Panc1 (cell line): ENCODE measurements at regions not wholly inside any gene's neighbourhood (a gene's known extent, or its start where the extent isn't known, plus 50 kb on each side); places are given as distances from the start of the nearest gene placed in this dataset.

Experiments used
- POLR2AphosphoS5 ChIP-seq: IDR thresholded peaks from 2 replicates; pipeline ENCODE4 v1.6.1; 2012; ENCODE audit warnings: mild to moderate bottlenecking, low read depth, low read length, moderate library complexity
- TF ChIP-seq, protein P1 (sequence below): fragments of 450-650 bp; IDR thresholded peaks from 2 replicates; pipeline ENCODE4 v1.5.1; 2017; ENCODE audit warnings: mild to moderate bottlenecking
- TF ChIP-seq, protein P2 (sequence below), 2 experiments: IDR thresholded peaks; 2 replicates each; pipeline ENCODE4 v1.6.1; 2011 to 2012; ENCODE audit warnings: low read depth in 2 of 2, control low read depth in 1 of 2, low read length in 1 of 2, mild to moderate bottlenecking in 1 of 2, moderate library complexity in 1 of 2; ENCODE audit not compliant: insufficient read depth in 1 of 2

GRCh38 chr18:64749884-64750283 is 601.0 kb upstream of the LINC00305 start:
- TF ChIP-seq POLR2AphosphoS5: no peak
- TF ChIP-seq, protein P1, sequence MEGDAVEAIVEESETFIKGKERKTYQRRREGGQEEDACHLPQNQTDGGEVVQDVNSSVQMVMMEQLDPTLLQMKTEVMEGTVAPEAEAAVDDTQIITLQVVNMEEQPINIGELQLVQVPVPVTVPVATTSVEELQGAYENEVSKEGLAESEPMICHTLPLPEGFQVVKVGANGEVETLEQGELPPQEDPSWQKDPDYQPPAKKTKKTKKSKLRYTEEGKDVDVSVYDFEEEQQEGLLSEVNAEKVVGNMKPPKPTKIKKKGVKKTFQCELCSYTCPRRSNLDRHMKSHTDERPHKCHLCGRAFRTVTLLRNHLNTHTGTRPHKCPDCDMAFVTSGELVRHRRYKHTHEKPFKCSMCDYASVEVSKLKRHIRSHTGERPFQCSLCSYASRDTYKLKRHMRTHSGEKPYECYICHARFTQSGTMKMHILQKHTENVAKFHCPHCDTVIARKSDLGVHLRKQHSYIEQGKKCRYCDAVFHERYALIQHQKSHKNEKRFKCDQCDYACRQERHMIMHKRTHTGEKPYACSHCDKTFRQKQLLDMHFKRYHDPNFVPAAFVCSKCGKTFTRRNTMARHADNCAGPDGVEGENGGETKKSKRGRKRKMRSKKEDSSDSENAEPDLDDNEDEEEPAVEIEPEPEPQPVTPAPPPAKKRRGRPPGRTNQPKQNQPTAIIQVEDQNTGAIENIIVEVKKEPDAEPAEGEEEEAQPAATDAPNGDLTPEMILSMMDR: no peak
- TF ChIP-seq, protein P2, sequence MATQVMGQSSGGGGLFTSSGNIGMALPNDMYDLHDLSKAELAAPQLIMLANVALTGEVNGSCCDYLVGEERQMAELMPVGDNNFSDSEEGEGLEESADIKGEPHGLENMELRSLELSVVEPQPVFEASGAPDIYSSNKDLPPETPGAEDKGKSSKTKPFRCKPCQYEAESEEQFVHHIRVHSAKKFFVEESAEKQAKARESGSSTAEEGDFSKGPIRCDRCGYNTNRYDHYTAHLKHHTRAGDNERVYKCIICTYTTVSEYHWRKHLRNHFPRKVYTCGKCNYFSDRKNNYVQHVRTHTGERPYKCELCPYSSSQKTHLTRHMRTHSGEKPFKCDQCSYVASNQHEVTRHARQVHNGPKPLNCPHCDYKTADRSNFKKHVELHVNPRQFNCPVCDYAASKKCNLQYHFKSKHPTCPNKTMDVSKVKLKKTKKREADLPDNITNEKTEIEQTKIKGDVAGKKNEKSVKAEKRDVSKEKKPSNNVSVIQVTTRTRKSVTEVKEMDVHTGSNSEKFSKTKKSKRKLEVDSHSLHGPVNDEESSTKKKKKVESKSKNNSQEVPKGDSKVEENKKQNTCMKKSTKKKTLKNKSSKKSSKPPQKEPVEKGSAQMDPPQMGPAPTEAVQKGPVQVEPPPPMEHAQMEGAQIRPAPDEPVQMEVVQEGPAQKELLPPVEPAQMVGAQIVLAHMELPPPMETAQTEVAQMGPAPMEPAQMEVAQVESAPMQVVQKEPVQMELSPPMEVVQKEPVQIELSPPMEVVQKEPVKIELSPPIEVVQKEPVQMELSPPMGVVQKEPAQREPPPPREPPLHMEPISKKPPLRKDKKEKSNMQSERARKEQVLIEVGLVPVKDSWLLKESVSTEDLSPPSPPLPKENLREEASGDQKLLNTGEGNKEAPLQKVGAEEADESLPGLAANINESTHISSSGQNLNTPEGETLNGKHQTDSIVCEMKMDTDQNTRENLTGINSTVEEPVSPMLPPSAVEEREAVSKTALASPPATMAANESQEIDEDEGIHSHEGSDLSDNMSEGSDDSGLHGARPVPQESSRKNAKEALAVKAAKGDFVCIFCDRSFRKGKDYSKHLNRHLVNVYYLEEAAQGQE (IDR thresholded peaks at IDR 0.05; ENCODE audit: insufficient read depth in 1 of 2, low read depth in 2 of 2, low read length in 1 of 2): no peak
